GM18517 (cell line): ENCODE measurements at regions not wholly inside any gene's neighbourhood (a gene's known extent, or its start where the extent isn't known, plus 50 kb on each side); places are given as distances from the start of the nearest gene placed in this dataset.
"Not testable (repeated sequence)": the region's sequence is repeated elsewhere in the genome, so short reads cannot be mapped to it uniquely, and the experiment has no call there.

Experiments
- ATAC-seq: cut with Tn5 transposase; IDR thresholded peaks from one replicate; pipeline ENCODE4 v1.9.1; 2021; ENCODE audit warnings: mild to moderate bottlenecking, moderate library complexity; ENCODE audit not compliant: unreplicated experiment

- no peak for ATAC-seq
These were observed 138.7 kb upstream of the NR3C1 start for GRCh38 chr5:143541943-143542797.

GRCh38 chr5:143539742-143540141 is 136.3 kb upstream of the NR3C1 start:
- ATAC-seq: no peak

DNA sequence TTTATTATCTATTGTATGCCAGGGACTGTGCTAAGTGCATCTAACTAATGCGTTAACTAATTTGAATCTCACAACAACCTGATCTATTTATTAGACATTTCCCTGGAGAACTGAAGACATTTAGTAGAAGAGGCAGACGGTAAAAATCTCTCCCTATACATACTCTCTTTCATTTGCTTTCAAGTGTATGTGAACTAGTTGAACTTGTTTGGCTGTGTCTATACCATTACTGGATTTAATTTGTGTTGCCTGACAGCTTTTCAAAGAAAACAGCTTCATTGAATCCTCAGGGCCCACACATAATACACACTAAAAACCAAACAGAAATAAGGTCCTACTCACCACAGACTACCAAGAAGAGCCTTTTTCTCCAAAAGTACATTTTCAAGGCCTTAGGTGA is 133.6 kb upstream of the NR3C1 start:
- ATAC-seq: no peak

DNA sequence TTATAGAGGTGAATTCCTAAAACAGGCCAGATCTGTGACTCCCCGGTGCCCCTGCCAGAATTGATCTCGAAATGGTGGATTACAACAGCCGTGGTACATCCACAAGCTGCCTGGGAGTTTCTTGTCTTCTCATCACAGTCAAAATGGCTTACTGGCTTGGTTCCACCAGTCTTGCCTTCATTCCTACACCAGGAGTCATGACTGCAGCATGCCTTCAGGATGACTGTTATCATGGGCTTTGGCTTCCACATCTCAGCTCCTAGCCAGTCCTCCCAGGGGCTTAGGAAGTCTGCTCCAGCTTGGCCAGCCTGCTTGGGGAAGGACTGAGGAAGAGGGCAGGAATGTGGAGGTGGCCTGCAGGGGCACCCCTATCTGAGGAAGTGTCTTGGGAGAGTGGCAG is 132.9 kb upstream of the NR3C1 start:
- no peak for ATAC-seq

- ATAC-seq: no peak
These were observed 131.3 kb upstream of the NR3C1 start for GRCh38 chr5:143534761-143535154.

- no peak for ATAC-seq
These were observed 130.7 kb upstream of the NR3C1 start for GRCh38 chr5:143533978-143534760.

DNA sequence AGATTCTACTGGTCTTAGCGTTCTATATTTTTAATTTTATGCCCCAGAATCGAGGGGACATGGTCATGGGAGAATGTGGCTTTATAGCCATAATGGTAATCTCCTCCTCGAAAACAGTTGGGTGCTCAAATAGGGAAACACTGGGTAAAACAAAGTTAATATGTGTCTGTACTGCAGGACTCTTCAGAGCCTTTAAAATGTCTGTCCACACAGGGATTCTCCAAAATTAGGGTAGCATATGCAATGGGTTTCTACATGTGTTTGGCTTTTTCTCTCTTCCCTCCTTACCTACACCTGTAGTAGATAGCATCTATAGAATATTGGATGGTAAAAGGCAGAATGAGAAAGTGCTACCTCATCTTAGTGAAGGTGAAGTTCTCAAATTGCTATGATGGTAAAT is 130.0 kb upstream of the NR3C1 start:
- ATAC-seq: no peak

GRCh38 chr5:143527808-143528207 is 124.3 kb upstream of the NR3C1 start:
- no peak for ATAC-seq

DNA sequence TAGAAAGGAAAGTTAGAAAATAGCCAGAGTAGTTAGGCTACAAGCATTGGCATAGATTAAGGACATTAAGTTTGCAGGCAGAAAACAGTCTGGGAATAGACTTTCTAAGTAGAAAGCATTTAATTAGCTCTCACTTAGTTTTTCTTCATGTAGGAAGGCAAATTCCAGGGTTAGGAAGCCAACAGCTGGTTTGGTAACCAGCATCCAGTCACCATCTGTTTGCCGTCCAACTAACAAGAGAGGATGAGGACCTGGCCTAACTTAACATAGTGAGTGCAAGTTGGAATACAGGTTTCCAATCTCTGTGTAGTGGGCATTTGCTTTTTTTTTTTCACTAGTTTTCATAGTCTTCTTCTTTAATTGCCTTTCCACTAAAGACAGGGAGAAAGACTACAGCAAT is 121.7 kb upstream of the NR3C1 start:
- no peak for ATAC-seq

- ATAC-seq: no peak
These were observed 121.0 kb upstream of the NR3C1 start for GRCh38 chr5:143524338-143524945.

- no peak for ATAC-seq
These were observed 118.4 kb upstream of the NR3C1 start for GRCh38 chr5:143521846-143522400.

GRCh38 chr5:143521141-143521540 is 117.7 kb upstream of the NR3C1 start:
- ATAC-seq: no peak

- not testable (repeated sequence) for ATAC-seq
These were observed 115.7 kb upstream of the NR3C1 start for GRCh38 chr5:143519215-143519614.

DNA sequence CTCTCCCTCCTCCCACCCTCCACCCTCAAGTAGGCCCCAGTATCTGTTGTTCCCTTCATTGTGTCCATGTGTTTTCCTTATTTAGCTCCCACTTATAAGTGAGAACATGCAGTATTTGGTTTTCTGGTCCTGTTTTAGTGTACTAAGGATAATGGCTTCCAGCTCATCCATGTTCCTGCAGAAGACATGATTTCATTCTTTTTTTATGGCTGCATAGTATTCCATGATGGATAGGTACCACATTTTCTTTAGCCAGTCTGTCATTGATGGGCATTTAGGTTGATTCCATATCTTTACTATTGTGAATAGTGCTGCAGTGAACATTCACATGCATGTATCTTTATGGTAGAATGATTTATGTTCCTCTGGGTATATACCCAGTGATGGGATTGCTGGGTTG is 114.3 kb upstream of the NR3C1 start:
- not testable (repeated sequence) for ATAC-seq

DNA sequence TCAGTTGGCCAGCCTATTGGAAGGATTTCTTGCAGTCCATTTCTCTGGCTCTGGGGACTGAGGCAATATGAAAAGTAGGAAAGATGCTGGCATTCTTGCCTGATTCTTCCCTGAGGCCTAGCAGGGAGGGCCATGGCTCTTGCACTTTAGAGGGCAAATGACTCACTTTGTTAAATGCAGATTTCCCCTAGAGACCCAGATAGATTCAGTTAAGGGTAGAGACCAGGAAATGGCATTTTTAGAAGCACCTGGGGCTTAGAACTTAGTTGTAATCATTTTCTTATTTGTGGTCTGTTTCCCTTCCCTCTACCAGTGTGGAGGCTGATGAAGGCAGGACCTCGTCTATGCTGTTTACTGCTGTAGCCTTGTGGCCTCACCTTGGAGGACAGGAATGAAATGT is 112.8 kb upstream of the NR3C1 start:
- no peak for ATAC-seq

GRCh38 chr5:143515829-143516228 is 112.3 kb upstream of the NR3C1 start:
- no peak for ATAC-seq

DNA sequence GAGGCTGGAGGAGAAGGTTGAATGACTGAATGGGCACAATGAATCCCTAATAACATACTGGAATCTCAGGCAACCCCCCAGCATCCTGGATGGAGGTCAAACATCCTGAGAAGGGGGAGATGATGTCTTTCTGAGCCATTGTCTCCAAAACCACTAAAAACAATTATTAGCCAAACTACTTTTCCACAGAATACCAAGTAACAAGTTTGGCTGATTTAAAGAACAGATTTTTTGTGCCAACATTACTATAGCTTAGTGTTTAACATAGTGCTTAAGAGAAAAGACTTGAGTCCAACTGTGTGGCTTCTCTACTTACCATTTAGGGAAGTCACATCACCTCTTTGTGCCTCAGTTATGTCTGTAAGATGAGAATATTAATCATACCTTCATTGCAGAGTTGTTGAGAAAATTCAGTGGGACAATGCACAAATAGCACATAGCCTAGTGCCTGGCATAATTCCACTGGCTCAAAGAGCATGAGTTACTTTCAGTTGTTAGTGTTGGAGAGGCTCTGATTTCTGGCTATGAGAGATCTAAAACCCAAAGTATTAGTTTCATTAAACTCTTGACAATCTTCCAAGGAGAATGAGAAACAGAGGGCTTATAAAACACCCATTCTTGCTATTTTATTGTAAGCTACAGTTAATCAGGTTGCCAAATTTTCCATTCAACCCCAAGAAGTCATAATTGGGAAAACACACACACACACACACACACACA is 111.3 kb upstream of the NR3C1 start:
- ATAC-seq: no peak

- no peak for ATAC-seq
These were observed 110.2 kb upstream of the NR3C1 start for GRCh38 chr5:143513720-143514119.

DNA sequence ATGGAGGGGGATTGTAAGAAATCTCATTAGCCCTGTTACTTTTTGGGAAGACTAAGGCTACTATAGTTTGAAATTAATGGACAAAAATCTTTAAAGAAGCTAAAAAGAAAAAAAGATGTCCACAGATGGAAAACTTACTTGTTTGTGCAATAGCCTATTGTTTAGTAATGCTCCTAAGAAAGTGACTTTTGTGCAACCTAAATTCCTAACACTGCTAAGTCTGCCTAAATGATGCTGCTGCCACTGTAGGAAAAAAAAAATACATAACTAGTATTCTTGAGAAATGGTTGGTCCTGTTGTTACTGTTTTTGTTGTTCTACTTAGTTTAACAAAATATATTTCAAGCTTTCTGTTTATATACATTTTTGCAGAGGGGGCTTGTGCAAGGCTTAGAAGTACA is 108.2 kb upstream of the NR3C1 start:
- ATAC-seq: no peak

DNA sequence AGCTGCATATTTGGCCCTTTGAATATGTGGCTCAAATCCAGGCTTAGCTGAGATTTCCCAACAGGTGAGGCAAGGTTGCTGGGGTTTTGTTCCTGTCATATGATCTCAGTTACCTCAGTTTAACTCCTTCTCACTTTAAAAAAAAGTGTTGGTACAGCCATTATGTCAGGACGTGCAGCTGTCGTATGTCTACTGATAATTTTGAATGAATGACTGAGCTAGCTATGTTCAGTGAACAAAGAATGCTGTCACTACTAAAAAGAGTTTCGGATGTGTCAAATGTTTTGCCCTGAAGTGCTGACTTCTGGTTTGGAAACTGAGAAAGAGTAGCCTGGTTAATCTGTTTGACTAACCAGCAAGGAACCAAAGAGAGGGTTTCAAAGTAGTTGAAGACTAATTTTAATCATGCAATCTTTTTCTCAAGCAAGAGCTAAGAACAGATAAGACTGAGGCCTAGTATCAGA is 106.3 kb upstream of the NR3C1 start:
- ATAC-seq: peak; percentile 95
